Superior temporal gyrus (tissue), 1 donor: ENCODE measurements at regions not wholly inside any gene's neighbourhood (a gene's known extent, or its start where the extent isn't known, plus 50 kb on each side); places are given as distances from the start of the nearest gene placed in this dataset.

Experiments used
- DNase-seq: peaks from one replicate; pipeline ENCODE4 v3.0.0-alpha.2; 2016; ENCODE audit errors: extremely low spot score

DNA sequence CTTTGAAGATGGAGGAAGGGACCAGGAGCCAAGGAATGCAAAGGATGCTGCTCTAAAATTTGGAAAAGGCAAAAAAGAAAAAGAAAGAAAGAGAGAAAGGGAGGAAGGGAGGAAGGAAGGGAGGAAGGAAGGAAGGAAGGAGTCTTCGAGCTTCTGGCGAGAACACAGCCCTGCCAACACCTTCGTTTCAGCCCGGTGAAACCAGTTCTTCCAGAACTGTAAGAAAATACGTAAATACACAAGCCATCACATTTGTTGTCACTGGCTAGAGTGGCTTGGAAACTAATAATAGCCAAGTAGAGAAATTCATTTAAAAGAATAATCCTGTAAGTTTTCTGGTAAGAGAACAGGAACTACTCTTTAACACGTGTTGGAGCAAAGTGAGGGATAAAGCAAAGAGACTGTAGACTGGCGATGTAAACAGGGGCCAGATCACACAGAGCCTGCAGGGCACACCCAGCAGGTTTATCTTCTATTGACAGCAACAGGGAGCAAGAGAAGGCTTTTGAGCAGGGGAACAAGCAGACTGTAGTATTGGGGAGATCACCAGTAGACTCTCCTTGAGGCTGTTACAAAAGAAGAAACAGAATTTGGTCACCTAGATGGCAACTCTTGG is 188.7 kb upstream of the MPHOSPH6 start:
- DNase-seq = no peak

DNA sequence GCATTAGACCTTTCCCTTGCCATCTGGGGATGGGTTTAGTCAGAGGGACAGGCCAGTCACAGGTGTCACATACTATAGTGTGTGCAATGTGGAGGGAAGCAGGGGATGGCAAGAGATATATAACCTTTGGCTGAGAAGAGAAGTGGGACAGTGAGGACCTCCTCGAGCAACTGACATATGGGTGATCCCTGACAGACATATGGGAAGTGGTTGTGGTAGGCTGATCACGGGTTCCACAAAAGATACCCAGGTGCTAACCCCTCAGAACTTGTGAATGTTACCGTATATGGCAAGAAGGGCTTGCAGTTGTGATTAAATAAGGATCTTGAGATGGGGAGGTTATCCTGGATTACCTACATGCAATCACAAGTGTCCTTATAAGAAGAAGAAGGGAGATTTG is 188.1 kb upstream of the MPHOSPH6 start:
- no peak for DNase-seq

DNA sequence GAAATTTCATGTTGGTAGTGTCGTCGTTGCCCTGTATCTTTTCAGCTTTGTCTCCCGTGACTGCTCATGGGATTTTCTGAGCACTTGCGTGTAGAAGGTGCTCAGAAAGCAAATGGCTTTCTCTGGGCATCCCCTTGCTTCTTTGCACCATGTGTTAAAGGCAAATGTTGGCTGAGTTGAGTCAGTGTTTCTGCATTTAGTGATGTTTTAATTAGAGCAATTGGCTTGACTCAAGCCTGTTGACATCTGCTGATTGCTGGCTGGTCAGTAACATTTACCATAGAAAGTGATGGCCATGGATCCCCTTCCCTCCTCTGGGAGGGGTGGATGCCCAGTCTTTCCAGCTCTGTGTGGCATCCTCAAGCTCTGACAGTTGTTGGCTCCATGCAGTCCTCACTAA is 187.2 kb upstream of the MPHOSPH6 start:
- no peak for DNase-seq

GRCh38 chr16:82350560-82350959 is 180.5 kb upstream of the MPHOSPH6 start:
- no peak for DNase-seq

DNA sequence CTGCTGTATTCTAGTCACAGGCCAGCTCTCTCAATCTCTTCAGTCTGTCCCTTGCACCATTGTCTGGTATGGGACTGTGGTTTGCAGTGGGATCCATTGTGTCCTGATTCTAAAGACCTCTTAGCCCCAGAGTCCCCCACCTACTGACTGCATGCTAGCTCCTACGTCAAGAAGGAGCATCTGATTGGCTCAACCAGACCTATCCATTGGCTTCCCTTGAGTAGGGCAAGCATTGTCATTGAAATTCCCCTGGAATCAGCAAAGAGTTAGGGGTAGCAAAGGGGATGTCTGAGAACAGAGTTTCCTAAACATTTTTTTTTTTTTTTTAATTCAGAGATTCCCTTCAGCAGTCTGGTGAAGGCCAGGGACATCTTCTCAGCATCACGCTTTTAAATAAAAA is 175.3 kb upstream of the MPHOSPH6 start:
- no peak for DNase-seq

GRCh38 chr16:82344157-82344556 is 174.1 kb upstream of the MPHOSPH6 start:
- DNase-seq = peak; percentile 76

DNA sequence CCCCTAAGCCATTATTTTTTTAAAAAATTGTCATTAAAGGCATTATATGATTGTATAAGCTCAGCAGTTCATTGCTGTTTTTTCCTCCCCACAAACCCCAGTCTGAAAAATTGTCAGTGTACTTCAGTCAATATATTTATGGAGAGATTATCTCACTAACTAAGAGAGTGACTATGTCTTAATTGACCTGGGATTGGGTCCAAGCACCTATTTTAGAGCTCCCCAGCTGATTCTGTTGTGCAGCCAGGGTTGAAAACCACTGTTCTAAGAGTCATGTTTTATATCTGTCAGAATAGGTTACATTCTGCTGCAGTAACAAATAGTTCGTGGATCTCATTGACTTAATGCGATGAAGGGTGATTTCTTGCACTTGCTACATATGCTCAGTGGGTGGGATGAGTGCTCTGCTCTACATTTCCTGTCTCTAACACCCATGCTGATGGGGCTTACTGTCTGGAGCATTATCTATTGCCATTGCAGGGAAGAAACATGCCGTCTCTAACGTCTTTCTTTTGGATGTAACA is 171.2 kb upstream of the MPHOSPH6 start:
- DNase-seq = no peak

GRCh38 chr16:82340531-82340930 is 170.5 kb upstream of the MPHOSPH6 start:
- peak; percentile 87 for DNase-seq

GRCh38 chr16:82337355-82337754 is 167.3 kb upstream of the MPHOSPH6 start:
- no peak for DNase-seq

DNA sequence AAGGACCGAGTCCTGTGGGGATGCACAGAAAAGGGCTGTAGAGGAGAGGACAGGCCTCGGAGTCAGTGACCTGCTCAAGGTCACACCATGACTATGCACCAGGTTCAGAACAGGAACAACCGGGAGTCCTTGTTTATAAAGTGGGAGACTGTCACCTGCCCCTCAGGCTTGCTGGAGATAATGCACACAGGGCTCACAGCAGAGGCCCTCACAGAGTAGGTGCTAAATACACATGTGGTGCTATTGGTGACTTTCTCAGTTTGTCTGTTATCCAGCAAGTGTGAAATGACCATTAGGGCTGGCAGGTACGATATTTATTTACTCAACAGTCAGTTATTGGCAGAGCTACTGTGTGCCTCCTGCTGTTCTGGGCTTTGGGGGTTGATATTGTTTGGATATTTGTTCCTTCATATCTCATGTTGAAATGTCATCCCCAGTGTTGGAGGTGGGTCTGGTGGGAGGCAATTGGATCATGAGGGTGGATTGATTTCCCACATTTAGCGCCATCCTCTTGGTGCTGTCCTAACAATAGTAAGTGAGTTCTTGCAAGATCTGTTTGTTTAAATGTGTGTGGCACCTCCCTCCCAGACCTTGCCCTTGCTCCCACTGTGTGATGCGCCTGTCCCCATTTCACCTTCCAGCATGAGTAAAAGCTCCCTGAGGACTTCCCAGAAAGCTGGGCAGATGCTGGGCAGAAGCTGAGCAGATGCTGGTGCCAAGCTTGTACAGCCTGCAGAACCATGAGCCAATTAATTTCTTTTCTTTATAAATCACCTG is 162.1 kb upstream of the MPHOSPH6 start:
- DNase-seq = no peak

DNA sequence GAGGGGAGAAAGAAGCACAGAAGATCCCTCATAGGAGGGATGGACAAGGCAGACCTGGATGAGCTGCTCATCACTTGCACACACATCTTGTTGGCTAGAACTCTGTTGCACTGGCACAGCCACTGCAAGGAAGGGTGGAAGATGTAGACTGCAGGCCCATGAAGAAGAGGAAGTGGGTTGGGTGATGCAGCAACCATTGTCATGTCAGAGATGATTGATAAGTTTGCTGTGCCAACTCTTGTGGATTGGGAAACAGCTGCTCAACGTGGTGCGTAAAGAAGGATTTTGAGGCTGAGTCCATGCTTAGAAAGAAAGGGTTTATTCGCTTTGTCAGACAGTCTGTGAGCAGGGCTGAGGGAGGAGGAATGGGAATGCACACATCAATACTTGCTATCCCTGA is 161.4 kb upstream of the MPHOSPH6 start:
- no peak for DNase-seq

- no peak for DNase-seq
Measured at GRCh38 chr16:82329504-82330192, 159.6 kb upstream of the MPHOSPH6 start.

GRCh38 chr16:82328881-82329469 is 159.0 kb upstream of the MPHOSPH6 start:
- DNase-seq = no peak

GRCh38 chr16:82323171-82323570 is 153.1 kb upstream of the MPHOSPH6 start:
- no peak for DNase-seq

DNA sequence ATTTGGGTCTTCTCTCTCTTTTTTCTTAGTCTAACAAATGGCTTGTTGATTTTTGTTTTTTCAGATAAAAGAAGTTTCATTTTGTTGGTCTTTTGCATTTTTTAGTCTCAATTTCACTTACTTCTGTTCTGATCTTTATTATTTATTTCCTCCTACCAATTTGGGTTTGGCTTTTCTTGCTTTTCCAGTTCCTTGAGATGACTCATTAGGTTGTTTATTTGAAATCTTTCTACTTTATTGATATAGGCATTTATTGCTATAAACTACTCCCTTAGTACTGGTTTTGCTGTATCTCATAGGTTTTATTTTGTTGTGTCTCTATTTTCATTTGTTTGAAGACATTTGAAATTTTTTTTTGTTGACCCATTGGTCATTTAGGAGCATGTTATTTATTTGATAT is 152.2 kb upstream of the MPHOSPH6 start:
- DNase-seq = no peak

DNA sequence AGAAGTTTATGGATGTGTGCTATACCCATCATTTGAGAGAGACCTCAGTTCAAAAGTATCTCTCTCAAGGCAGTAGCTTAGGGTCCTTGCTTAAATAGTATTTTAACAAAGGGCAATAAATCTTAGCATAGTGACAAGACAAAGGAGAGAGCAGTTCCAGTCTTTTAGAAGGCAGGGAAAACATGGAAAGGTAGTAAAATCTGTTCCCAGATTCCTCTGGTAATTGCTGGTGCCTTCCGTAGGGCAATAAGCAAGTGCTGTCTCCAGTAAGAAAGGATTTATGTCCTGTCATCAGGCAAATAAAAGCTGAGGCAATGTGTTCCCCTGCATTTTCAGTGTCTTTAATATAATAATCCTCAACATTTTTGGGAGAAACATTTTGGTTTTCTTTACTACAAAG is 149.0 kb upstream of the MPHOSPH6 start:
- no peak for DNase-seq

DNA sequence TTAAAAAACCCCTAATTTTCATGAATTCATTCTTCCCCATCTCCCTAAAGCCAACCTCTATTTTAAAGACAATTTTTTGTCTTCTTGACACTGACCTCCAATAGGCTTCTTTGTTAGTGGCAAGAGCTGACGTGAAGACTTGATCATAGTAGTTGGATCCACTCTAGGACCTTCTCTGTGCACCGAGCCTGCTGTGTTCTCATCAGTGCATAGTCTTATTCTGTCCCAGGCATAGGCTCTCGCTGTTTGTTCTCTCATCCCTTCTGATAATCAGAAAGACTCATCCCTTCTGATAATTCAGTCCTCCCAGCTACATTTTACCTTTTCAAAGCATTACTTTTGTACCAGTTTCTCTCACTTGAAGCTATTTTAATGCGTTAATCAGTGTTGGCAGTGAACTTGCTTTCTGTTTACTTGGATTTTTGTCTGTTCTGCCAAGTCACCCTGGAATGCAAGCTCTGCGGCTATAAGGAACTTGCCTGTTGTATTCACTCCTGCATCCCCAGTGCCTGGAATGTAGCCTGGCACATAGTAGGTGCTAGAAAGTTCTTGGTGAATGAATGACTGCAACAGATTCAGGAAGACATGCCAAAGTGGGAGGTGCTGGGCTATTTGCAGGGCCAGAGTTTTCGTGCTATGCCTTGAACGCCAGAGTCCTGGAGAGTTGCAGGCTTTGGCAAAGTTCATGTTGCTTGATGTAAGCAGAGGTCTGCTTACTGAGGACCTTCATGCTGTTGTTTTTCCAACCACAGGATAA is 147.6 kb upstream of the MPHOSPH6 start:
- no peak for DNase-seq

DNA sequence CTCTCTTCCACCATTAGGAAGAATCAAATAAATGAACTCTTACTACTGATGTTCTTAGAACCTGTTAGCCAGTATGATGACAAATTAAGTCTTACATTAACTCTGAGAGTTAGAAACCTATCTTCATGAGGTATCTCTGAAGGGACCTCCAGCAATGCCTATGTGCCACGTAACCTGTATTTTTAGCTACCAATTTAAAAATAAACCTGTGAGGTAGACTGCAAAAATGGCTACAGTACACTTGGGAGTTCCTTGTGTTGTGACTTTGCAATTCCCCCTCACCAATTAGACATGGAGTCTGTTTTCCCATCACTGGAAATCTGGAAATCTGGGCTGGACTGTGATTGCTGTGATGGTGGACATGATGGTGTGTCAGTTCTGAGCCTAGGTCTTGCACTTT is 143.7 kb upstream of the MPHOSPH6 start:
- DNase-seq = no peak

DNA sequence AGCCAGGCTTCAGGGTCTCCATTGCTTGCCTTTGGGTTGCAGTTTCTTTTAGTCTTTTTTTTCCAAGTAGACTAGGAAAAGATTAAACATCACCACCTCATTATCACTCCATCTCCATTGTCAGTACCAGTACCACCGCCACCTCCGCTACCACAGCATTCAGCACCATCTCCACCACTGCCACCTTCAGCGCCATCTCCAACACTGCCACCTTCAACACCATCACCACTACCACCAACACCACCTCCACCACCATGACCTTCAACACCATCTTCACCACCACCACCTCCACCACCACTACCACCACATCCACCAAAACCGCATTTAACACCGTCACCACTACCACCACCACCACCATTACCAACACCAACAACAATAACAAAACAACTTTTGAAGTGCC is 141.5 kb upstream of the MPHOSPH6 start:
- no peak for DNase-seq

- DNase-seq = peak; percentile 22
Measured at GRCh38 chr16:82302042-82302727, 132.2 kb upstream of the MPHOSPH6 start.

DNA sequence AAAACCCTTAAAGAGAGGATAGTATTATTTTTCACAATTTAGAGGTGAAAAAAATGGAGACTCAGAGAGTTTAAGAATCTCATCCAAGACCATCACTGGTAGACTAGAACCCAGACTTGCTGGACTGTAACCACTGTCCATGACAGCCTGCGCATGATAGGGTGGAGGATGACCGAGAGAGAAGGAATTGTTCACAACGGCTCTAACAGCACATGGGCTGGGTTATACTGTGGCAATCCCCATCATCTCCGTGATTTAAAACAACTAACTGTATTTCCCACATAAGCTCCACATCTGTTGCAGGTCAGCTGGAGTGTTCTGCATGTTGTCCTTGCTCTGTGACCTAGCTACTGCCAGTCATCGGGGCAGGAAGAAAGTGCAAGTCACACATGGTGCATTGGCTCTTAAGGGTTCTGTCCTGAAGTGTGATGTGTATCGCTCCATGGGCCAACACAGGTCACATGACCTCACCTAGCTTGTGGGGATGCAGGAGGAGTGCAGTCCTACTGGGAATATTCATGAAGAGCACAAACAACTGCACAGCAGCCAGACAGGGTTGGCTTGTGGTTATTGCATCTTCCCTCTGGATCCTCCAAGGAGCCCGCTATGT is 131.2 kb upstream of the MPHOSPH6 start:
- DNase-seq = no peak
